NOMO-1 treated with DMSO at 0.1 percent for 48 hours (cell line): ENCODE measurements at regions not wholly inside any gene's neighbourhood (a gene's known extent, or its start where the extent isn't known, plus 50 kb on each side); places are given as distances from the start of the nearest gene placed in this dataset.
A peak's percentile ranks its signal among the peaks of the same experiment; 100 is the strongest.

Experiments used
- DNase-seq: peaks from one replicate; lab custom pipeline; 2025; ENCODE audit not compliant: unreplicated experiment; lab: John Stamatoyannopoulos, UW

- DNase-seq, result no peak
Observed at GRCh38 chr20:9981829-9982228, 53.0 kb upstream of the ANKEF1 start.

GRCh38 chr20:9978397-9979004 is 56.3 kb upstream of the ANKEF1 start:
- DNase-seq, result peak; percentile 89

DNA sequence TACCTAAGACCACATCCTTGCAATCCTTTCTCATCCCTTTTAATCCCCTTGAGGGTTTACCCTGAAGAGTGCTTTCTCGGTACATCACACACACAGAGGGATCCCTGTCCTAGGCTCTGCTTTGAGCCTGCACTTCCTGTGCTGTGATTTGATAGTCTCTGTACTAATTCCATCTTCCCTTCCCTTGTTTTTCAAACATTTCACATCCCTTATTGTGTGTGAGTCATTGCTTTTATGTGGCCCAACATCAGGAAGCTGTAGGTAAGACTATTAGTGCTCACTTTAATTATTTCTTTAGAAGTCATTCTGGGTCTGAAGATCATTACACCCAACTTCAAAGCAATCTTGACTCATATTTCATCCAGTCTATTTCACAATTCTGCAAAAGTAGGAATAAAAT is 57.2 kb upstream of the ANKEF1 start:
- no peak for DNase-seq

DNA sequence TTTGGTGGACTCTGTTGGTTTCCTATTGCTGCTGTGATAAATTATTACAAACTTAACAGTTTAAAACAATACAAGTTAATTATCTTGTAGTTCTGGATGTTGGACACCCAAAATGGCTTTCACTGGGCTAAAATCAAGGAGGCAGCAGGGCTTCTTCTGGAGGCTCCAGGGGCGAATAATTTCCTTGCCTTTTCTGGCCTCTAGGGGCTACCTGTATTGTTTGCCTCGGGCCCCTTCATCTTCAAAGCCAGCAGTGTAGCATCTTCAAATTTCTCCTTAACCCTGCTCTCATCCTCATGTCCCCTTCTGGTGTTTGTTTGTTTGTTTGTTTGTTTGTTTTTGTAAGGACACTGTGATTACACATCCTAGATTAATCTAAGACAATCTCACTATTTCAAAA is 60.5 kb upstream of the ANKEF1 start:
- DNase-seq, result no peak

GRCh38 chr20:9971746-9972145 is 63.0 kb upstream of the ANKEF1 start:
- DNase-seq, result no peak

GRCh38 chr20:9969626-9970025 is 65.2 kb upstream of the ANKEF1 start:
- no peak for DNase-seq

DNA sequence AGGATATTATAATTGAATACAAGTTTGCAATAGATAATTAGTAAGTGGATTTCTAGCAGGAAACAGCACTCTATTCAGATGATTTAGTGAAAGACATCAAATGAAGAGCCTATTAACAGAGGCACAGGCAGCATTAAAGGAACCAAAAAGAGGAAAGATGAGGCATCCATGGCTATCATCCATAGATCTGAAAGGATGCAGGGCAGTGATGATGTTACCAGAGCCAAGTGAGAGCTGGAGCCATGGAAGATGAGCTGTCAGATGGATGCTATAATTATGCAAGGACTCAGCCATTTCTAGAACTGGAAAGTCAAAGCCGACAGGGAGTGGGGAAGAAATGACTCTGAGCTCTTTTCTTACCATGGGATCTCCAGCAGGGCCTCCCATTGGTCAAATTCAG is 66.8 kb upstream of the ANKEF1 start:
- DNase-seq, result no peak

DNA sequence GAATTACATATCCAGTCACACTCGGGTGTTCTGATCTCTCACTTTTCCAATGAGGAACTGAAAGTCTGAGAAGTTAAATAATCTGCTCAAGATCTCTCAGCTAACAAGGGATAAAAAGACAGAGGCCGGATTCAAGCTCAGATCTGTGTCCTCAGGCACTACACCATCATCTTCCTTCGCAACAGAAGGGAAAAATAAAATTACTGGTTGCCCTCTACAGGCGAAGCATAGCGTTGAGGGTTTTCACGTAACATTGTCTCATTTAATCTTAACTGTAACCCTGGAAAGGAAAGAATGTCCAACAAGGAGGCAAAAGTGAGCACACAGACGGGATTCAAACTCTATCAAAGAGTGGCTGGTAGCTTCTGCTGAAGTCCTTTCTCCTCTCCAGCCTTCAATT is 67.8 kb upstream of the ANKEF1 start:
- peak; percentile 71 for DNase-seq

DNA sequence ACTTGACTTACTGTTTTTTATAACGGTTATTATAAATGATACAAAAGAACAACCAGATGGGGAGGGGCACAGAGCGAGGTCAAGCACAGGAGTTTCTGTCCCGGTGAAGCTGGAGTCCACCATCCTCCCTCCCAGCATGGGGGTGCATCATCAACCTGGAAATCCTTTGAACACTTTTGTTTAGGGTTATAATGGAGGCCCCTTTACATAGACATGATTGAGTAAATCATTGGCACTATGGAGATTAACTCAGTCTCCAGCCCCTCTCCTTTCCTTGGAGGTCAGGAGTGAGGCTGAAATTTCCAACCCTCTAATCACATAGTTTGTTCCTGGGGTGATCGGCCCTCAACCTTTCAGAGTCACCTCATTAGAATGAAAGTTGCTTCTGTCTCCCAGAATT is 71.8 kb upstream of the ANKEF1 start:
- DNase-seq, result no peak

DNA sequence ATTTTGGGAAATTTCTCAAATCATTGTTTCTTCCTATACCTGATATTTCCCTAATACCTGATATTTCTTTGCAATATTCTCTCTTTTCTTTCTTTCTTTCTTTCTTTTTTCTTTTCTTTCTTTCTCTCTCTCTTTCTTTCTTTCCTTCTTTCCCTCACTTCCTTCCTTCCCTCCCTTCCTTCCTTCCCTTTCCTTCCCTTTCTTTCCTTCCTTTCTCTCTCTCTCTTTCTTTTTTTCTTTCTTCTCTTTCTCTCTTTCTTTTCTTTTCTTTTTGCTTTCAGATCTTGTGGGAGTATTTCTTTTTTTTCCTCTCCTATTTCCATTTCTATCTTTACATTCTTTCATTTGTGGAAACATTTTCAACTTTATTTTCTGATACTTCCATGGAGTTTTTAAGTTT is 76.1 kb upstream of the ANKEF1 start:
- DNase-seq, result no peak

DNA sequence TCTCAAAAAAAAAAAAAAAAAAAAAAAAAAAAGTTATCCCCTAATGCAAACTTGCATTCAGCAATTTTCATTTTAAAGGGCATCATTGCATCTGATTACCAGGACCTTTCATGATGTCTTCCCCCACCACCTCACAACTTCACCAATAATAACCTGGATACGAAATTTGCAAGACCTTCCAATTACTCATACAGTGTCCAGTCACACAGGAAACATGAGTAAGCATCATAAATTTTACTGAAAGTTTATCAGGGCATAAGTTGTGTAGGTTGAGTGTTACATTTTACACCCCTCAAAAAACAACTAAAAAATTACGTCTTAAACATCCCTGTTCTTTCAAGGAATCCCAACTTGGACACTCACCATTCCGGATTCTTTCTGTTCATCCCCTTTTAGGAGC is 79.1 kb upstream of the ANKEF1 start:
- DNase-seq, result peak; percentile 7

DNA sequence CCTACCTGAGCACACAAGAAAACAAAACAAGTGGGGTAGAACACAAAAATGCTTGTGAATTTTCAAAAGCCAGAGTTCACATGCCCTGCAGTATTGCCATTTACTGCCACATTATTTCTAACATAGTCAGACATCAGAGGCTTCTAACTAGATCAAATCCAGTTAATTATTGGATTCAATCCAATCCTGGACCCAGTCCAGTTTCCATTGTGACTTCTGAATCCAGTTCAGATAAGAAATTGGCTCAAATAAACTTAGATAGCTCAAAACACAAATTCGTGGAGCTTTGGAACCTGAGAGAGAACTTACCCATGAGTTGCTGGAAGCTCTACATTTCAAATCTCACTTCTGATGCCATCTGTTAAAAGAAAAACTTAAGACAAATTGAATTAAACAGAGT is 85.2 kb upstream of the ANKEF1 start:
- DNase-seq, result no peak

DNA sequence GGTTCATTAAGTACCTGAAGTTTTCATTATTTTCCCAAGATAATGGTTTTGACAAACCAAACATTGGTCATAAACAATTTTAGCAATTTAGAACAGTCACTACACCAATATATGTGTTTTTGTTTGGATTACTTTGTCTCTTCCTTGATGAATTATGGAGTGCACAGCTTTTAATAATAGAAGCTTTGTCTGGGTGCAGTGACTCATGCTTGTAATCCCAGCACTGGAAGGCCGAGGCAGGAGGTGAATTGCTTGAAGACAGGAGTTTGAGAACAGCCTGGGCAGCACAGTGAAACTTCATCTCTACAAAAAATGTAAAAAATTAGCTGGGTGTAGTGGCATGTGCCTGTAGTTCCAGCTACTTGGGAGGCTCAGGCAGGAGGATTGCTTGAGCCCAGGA is 89.4 kb upstream of the ANKEF1 start:
- DNase-seq, result no peak

- no peak for DNase-seq
Observed at GRCh38 chr20:9942736-9943135, 92.1 kb upstream of the ANKEF1 start.

- no peak for DNase-seq
Observed at GRCh38 chr20:9940329-9940728, 94.5 kb upstream of the ANKEF1 start.

DNA sequence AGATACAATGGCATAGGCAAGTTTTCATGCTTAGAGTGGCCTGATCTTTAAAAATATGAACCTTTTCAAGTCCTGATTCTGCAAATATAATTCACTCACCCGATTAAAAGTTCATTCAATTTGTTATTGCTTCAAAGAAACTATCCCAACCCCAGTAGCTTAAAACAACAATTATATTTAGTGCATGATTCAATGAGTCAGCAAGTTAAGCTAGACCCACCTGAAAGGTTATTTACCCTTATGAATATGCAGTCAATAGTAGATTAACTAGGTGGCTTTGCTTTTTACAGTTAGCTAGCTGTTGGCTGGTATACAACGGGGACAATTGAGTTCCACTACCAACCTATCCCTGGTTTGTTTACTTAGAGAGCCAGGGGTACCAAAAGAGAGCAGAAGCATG is 95.6 kb upstream of the ANKEF1 start:
- no peak for DNase-seq

DNA sequence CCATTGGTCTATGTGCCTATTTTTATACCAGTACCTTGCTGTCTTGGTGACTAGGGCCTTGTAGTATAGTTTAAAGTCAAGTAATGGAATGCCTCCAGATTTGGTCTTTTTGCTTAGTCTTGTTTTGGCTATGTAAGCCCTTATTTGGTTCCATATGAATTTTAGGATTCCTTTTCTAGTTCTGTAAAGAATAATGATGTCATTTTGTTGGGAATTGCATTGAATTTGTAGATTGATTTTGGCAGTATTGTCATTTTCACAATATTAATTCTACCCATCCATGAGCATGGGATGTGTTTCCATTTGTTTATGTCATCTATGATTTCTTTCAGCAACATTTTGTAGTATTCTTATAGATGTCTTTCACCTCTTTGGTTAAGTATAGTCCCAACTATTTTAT is 96.4 kb upstream of the PAK5 start:
- DNase-seq, result no peak

- no peak for DNase-seq
Observed at GRCh38 chr20:9930142-9930541, 91.3 kb upstream of the PAK5 start.

- DNase-seq, result no peak
Observed at GRCh38 chr20:9928955-9929354, 90.1 kb upstream of the PAK5 start.

GRCh38 chr20:9928281-9928737 is 89.4 kb upstream of the PAK5 start:
- DNase-seq, result no peak

DNA sequence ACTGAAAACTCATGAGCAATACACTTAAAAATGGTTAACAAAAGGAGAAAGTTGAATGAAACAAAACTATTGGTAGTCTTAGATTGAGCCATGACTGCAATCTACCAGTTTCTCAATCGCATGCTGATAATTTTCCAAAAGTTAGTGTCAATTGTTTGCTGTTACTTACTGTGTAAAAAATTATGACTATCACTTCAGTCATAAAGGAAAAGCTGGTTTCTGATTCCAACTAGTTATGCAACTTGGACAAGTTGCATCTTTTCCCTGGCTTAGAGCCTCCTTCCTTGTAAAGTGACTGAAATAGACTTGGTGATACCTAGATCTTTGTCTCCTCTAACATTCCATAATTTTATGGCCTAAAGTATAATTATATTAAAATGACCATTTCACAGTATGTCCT is 88.3 kb upstream of the PAK5 start:
- DNase-seq, result no peak

DNA sequence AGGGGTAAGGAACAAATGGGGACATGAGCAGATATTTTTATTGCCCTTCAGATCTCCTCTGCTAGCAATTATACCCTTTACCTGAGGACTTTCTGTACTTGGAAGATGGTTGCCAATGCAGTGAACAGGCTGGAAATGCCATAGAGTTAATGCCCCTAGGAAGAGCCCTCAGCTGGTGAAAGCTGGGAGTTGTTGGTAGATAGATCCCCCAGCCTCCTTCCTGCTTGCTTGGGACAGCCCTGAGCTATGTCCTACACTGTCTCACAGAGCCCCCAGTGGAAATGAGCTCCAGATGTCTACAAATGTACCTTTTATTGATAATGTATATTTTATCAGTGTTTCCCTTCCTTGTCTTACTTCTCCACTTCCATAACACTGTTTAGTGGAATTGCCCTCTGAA is 87.6 kb upstream of the PAK5 start:
- DNase-seq, result no peak

GRCh38 chr20:9926007-9926406 is 87.1 kb upstream of the PAK5 start:
- DNase-seq, result no peak

GRCh38 chr20:9923648-9924047 is 84.8 kb upstream of the PAK5 start:
- DNase-seq, result no peak
